ENCODE measurements at regions not wholly inside any gene's neighbourhood (a gene's known extent, or its start where the extent isn't known, plus 50 kb on each side); places are given as distances from the start of the nearest gene placed in this dataset.
A peak's percentile ranks its signal among the peaks of the same experiment; 100 is the strongest.

DNA sequence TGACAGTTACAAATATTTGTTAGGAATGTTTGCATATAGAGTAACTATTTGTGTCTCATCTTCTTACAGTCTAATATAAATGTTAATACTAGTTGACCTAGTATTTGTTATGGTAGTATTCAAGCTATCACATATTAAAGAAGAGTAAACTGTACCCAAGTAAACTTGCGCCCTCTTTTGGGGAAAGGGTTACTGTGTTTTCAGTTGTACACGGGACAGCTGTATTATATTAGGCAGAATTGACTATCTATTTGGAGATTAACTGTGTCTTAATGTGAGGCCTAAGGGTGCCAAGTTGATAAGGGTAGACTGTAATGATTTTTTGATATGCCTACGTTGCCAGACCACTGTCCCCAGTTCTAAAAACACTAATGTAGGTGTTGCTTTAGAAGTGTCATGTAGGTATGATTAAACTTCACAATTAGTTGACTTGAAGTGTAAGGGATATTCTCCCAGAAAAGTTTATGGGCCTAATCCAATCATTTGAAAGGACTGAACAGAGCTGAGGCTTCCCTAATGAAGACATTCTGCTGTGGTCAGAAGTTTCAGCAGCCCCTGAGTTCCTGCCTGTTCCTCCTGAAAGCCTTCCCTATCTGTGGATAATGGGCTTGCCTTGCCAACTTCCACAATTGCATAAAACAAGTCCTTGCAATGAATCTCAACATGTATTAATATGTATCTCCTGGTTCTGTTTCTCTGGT is 172.8 kb upstream of the CXCL13 start:
- DNase-seq (ENCODE audit: low read depth, low spot score) = no peak
- Histone ChIP-seq H3K27ac (ENCODE audit: low read length) (no peak overlapping the region), H3K4me3 (ENCODE audit: low read depth in 2 of 2, low read length in 2 of 2) (no peak overlapping the region), H3K36me3 (ENCODE audit: control insufficient read depth, insufficient read depth, low read length) (no peaks in the 10 kb centered on the region), H3K27me3 (ENCODE audit: control insufficient read depth, insufficient read depth, low read length) (no peaks in the 10 kb centered on the region), H3K9me3 (ENCODE audit: control insufficient read depth, insufficient read depth, low read depth, low read length) (no peaks in the 10 kb centered on the region), H3K4me1 (ENCODE audit: control insufficient read depth, insufficient read depth, low read length) (no peaks in the 10 kb centered on the region)
- CTCF ChIA-PET = interaction anchor here (1.5 kb wide), 1 partner anchor 38 kb away, joined by 3 read pairs; no protein-coding TSS in a partner anchor
- no peak for ATAC-seq
- TF ChIP-seq TCF7L2 (IDR thresholded peaks at IDR 0.05; ENCODE audit: low read depth, low read length) = no peak
- no peak for TF ChIP-seq SIN3A (IDR thresholded peaks at IDR 0.05; ENCODE audit: borderline replicate concordance, insufficient read depth, low read depth, low read length)
- TF ChIP-seq, protein P1, sequence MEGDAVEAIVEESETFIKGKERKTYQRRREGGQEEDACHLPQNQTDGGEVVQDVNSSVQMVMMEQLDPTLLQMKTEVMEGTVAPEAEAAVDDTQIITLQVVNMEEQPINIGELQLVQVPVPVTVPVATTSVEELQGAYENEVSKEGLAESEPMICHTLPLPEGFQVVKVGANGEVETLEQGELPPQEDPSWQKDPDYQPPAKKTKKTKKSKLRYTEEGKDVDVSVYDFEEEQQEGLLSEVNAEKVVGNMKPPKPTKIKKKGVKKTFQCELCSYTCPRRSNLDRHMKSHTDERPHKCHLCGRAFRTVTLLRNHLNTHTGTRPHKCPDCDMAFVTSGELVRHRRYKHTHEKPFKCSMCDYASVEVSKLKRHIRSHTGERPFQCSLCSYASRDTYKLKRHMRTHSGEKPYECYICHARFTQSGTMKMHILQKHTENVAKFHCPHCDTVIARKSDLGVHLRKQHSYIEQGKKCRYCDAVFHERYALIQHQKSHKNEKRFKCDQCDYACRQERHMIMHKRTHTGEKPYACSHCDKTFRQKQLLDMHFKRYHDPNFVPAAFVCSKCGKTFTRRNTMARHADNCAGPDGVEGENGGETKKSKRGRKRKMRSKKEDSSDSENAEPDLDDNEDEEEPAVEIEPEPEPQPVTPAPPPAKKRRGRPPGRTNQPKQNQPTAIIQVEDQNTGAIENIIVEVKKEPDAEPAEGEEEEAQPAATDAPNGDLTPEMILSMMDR (IDR thresholded peaks at IDR 0.05) = no peak
- TF ChIP-seq, protein P2, sequence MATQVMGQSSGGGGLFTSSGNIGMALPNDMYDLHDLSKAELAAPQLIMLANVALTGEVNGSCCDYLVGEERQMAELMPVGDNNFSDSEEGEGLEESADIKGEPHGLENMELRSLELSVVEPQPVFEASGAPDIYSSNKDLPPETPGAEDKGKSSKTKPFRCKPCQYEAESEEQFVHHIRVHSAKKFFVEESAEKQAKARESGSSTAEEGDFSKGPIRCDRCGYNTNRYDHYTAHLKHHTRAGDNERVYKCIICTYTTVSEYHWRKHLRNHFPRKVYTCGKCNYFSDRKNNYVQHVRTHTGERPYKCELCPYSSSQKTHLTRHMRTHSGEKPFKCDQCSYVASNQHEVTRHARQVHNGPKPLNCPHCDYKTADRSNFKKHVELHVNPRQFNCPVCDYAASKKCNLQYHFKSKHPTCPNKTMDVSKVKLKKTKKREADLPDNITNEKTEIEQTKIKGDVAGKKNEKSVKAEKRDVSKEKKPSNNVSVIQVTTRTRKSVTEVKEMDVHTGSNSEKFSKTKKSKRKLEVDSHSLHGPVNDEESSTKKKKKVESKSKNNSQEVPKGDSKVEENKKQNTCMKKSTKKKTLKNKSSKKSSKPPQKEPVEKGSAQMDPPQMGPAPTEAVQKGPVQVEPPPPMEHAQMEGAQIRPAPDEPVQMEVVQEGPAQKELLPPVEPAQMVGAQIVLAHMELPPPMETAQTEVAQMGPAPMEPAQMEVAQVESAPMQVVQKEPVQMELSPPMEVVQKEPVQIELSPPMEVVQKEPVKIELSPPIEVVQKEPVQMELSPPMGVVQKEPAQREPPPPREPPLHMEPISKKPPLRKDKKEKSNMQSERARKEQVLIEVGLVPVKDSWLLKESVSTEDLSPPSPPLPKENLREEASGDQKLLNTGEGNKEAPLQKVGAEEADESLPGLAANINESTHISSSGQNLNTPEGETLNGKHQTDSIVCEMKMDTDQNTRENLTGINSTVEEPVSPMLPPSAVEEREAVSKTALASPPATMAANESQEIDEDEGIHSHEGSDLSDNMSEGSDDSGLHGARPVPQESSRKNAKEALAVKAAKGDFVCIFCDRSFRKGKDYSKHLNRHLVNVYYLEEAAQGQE (IDR thresholded peaks at IDR 0.05; ENCODE audit: insufficient read depth in 1 of 2, low read depth in 2 of 2, low read length in 1 of 2) = no peak
- no peak for TF ChIP-seq POLR2AphosphoS5 (IDR thresholded peaks at IDR 0.05; ENCODE audit: low read depth, low read length)
- BruUV-seq (replicated peaks) = no TSS peak
- intact Hi-C loops (cut with micrococcal nuclease; ENCODE audit: unreplicated experiment) (no loop called here), in situ Hi-C loops (cut with HindIII; ENCODE audit: low pct_unique_long_range_greater_than_20kb, low sequenced_read_pairs) (no loop called here)
- POLR2A ChIA-PET = no interaction called here

DNA sequence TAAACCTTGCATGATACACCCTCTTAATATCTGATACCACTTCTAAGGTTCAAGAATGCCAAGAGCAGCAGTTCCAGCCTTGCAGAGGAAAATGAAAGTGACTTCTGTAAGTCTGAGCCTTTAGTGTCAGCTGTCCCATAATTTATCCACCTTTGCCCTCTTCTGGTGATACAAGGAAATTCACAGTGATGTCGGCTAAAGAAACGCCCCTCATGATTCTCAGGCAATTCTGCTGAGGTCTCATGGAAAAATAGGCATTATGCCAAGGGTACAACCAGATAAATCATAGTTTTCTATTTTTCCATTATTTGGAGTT is 172.2 kb upstream of the CXCL13 start:
- no TSS peak for BruUV-seq (replicated peaks)
- Histone ChIP-seq H3K9me3 (ENCODE audit: control insufficient read depth, insufficient read depth, low read depth, low read length) (no peaks in the 10 kb centered on the region), H3K27ac (ENCODE audit: low read length) (no peak overlapping the region), H3K36me3 (ENCODE audit: control insufficient read depth, insufficient read depth, low read length) (no peaks in the 10 kb centered on the region), H3K27me3 (ENCODE audit: control insufficient read depth, insufficient read depth, low read length) (no peaks in the 10 kb centered on the region), H3K4me3 (ENCODE audit: low read depth in 2 of 2, low read length in 2 of 2) (no peak overlapping the region), H3K4me1 (ENCODE audit: control insufficient read depth, insufficient read depth, low read length) (no peaks in the 10 kb centered on the region)
- ChIA-PET POLR2A (no interaction called here), CTCF (interaction anchor here (1.5 kb wide), 1 partner anchor 38 kb away, joined by 3 read pairs; no protein-coding TSS in a partner anchor)
- in situ Hi-C loops (cut with HindIII; ENCODE audit: low pct_unique_long_range_greater_than_20kb, low sequenced_read_pairs) (no loop called here), intact Hi-C loops (cut with micrococcal nuclease; ENCODE audit: unreplicated experiment) (no loop called here)
- TF ChIP-seq POLR2AphosphoS5 (IDR thresholded peaks at IDR 0.05; ENCODE audit: low read depth, low read length) = no peak
- TF ChIP-seq, protein P1 (IDR thresholded peaks at IDR 0.05) = peak; percentile 51
- no peak for ATAC-seq
- DNase-seq (ENCODE audit: low read depth, low spot score) = peak; percentile 13

All from Panc1 (cell line).